ENCODE measurements at regions not wholly inside any gene's neighbourhood (a gene's known extent, or its start where the extent isn't known, plus 50 kb on each side); places are given as distances from the start of the nearest gene placed in this dataset.
"Not testable (repeated sequence)": the region's sequence is repeated elsewhere in the genome, so short reads cannot be mapped to it uniquely, and the experiment has no call there.

GRCh38 chr13:38012096-38012495, 142.5 kb upstream of the TRPC4 start:
- DNase-seq (ENCODE audit: extremely low read depth, low read depth) = no peak

GRCh38 chr13:38008636-38009035, 139.1 kb upstream of the TRPC4 start:
- DNase-seq (ENCODE audit: extremely low read depth, low read depth) = no peak

GRCh38 chr13:38002606-38003005, 133.0 kb upstream of the TRPC4 start:
- peak; percentile 34 for DNase-seq (ENCODE audit: extremely low read depth, low read depth)

- no peak for DNase-seq (ENCODE audit: extremely low read depth, low read depth)
Observed at GRCh38 chr13:37997641-37998040, 128.1 kb upstream of the TRPC4 start.

- no peak for DNase-seq (ENCODE audit: extremely low read depth, low read depth)
Observed at GRCh38 chr13:37995092-37995491, 125.5 kb upstream of the TRPC4 start.

GRCh38 chr13:37986811-37987210, 117.2 kb upstream of the TRPC4 start:
- DNase-seq (ENCODE audit: extremely low read depth, low read depth) = no peak

GRCh38 chr13:37985281-37985680, 115.7 kb upstream of the TRPC4 start:
- DNase-seq (ENCODE audit: extremely low read depth, low read depth) = no peak

GRCh38 chr13:37984357-37984756, 114.8 kb upstream of the TRPC4 start:
- no peak for DNase-seq (ENCODE audit: extremely low read depth, low read depth)

GRCh38 chr13:37981932-37982331, 112.4 kb upstream of the TRPC4 start:
- DNase-seq (ENCODE audit: extremely low read depth, low read depth) = no peak

GRCh38 chr13:37978680-37979079, 109.1 kb upstream of the TRPC4 start:
- DNase-seq (ENCODE audit: extremely low read depth, low read depth) = no peak

GRCh38 chr13:37968555-37968954, 99.0 kb upstream of the TRPC4 start:
- no peak for DNase-seq (ENCODE audit: extremely low read depth, low read depth)

- DNase-seq (ENCODE audit: extremely low read depth, low read depth) = no peak
Observed at GRCh38 chr13:37966266-37966665, 96.7 kb upstream of the TRPC4 start.

- no peak for DNase-seq (ENCODE audit: extremely low read depth, low read depth)
Observed at GRCh38 chr13:37960427-37960826, 90.9 kb upstream of the TRPC4 start.

GRCh38 chr13:37959284-37959683, 89.7 kb upstream of the TRPC4 start:
- no peak for DNase-seq (ENCODE audit: extremely low read depth, low read depth)

GRCh38 chr13:37956536-37956935, 87.0 kb upstream of the TRPC4 start:
- no peak for DNase-seq (ENCODE audit: extremely low read depth, low read depth)

GRCh38 chr13:37954597-37954996, 85.0 kb upstream of the TRPC4 start:
- not testable (repeated sequence) for DNase-seq (ENCODE audit: extremely low read depth, low read depth)

- DNase-seq (ENCODE audit: extremely low read depth, low read depth) = no peak
Observed at GRCh38 chr13:37954191-37954590, 84.6 kb upstream of the TRPC4 start.

- DNase-seq (ENCODE audit: extremely low read depth, low read depth) = no peak
Observed at GRCh38 chr13:37953696-37954095, 84.1 kb upstream of the TRPC4 start.

- DNase-seq (ENCODE audit: extremely low read depth, low read depth) = no peak
Observed at GRCh38 chr13:37950016-37950415, 80.4 kb upstream of the TRPC4 start.

GRCh38 chr13:37947419-37948140, 78.0 kb upstream of the TRPC4 start:
- DNase-seq (ENCODE audit: extremely low read depth, low read depth) = no peak

GRCh38 chr13:37945651-37946575, 76.3 kb upstream of the TRPC4 start:
- DNase-seq (ENCODE audit: extremely low read depth, low read depth) = no peak

- DNase-seq (ENCODE audit: extremely low read depth, low read depth) = no peak
Observed at GRCh38 chr13:37944869-37945442, 75.4 kb upstream of the TRPC4 start.
